ENCODE measurements at regions not wholly inside any gene's neighbourhood (a gene's known extent, or its start where the extent isn't known, plus 50 kb on each side); places are given as distances from the start of the nearest gene placed in this dataset.

DNA sequence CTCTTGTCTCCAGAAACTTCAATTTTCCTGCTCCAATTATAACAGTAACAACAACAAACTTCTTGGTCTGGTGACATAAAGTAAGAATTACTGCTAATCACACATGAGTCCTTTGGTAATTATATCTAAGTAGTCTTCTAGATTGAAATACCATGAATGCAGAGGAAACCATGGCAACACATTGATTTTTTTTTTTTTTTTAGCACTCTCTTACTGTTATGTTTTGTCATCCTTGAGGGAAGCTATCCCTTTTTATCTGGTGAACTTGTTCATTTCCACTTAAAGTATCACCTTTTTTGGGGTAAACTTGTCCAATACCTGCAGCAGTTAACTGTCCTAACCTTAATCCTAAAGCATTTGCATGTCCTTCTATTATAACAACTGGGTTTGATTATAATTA is 256.3 kb downstream of the B3GLCT start:
- TF ChIP-seq, protein P1, sequence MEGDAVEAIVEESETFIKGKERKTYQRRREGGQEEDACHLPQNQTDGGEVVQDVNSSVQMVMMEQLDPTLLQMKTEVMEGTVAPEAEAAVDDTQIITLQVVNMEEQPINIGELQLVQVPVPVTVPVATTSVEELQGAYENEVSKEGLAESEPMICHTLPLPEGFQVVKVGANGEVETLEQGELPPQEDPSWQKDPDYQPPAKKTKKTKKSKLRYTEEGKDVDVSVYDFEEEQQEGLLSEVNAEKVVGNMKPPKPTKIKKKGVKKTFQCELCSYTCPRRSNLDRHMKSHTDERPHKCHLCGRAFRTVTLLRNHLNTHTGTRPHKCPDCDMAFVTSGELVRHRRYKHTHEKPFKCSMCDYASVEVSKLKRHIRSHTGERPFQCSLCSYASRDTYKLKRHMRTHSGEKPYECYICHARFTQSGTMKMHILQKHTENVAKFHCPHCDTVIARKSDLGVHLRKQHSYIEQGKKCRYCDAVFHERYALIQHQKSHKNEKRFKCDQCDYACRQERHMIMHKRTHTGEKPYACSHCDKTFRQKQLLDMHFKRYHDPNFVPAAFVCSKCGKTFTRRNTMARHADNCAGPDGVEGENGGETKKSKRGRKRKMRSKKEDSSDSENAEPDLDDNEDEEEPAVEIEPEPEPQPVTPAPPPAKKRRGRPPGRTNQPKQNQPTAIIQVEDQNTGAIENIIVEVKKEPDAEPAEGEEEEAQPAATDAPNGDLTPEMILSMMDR (IDR thresholded peaks at IDR 0.05), result no peak
- H3K4me3 ChIP-seq, result no peak overlapping the region
- no peak for DNase-seq (ENCODE audit: low spot score)

DNA sequence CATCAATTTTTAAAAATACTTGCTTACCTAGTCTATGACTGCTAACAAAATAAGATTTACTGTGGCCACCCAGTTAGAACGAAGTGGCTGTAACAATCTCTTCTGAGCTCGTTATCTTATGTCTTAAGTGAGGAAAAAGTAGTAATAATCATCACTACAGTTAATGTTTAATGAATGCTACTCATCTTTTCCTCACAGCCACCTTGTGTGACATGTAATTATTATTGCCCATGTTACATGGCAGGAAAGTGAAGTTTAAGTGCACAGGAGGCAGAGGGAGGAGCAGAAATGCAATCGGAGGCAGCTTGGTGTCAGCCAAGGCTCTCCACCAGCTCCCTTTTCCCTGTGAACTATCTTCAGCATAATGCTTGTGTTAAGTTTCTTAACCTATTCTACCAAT is 260.3 kb downstream of the B3GLCT start:
- Histone ChIP-seq H3K4me3 (no peak overlapping the region), H3K27ac (no peak overlapping the region)
- TF ChIP-seq, protein P1 (IDR thresholded peaks at IDR 0.05), result no peak
- DNase-seq (ENCODE audit: low spot score), result no peak

More for the DNA sequence above, 256.3 kb downstream of the B3GLCT start:
- H3K27ac ChIP-seq, result no peak overlapping the region

DNA sequence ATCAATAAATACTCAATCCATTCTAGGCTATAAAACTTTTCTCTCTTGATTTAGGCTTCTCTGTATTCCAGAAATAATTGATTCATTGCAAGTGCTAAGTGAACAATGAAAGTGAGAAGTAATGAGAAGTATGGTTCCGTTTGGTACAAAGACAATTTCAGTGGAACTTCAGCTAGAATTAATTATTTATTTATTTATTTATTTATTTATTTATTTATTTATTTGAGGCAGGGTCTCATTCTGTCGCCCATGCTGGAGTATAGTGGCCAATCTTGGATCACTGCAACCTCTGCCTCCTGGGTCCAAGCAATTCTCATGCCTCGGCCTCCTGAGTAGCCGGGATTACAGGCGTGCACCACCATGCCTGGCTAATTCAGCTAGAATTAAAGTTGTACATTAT is 262.1 kb downstream of the B3GLCT start:
- Histone ChIP-seq H3K4me3 (no peak overlapping the region), H3K27ac (no peak overlapping the region)
- no peak for DNase-seq (ENCODE audit: low spot score)
- TF ChIP-seq, protein P1 (IDR thresholded peaks at IDR 0.05), result no peak

DNA sequence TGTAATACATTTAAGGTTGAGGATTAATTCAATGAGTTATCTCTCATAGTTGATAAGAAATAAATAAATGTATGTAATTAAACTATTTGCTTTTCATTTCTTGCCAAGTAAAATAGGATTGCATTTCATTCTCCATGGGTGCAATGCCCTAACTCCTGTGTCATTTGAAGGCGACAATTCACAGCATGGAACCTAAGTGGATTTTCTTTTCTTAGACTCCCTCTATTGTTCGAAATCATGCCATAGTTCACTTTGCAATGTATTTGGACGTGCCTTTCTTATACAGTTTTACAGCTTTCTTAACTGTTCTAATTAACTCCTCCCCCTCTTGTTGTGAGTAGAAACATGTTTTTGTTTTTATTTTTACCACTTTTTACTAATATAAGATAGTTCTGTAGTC is 263.0 kb downstream of the B3GLCT start:
- TF ChIP-seq, protein P1 (IDR thresholded peaks at IDR 0.05), result no peak
- no peak for DNase-seq (ENCODE audit: low spot score)
- no peak overlapping the region for H3K27ac ChIP-seq
- no peak overlapping the region for H3K4me3 ChIP-seq

DNA sequence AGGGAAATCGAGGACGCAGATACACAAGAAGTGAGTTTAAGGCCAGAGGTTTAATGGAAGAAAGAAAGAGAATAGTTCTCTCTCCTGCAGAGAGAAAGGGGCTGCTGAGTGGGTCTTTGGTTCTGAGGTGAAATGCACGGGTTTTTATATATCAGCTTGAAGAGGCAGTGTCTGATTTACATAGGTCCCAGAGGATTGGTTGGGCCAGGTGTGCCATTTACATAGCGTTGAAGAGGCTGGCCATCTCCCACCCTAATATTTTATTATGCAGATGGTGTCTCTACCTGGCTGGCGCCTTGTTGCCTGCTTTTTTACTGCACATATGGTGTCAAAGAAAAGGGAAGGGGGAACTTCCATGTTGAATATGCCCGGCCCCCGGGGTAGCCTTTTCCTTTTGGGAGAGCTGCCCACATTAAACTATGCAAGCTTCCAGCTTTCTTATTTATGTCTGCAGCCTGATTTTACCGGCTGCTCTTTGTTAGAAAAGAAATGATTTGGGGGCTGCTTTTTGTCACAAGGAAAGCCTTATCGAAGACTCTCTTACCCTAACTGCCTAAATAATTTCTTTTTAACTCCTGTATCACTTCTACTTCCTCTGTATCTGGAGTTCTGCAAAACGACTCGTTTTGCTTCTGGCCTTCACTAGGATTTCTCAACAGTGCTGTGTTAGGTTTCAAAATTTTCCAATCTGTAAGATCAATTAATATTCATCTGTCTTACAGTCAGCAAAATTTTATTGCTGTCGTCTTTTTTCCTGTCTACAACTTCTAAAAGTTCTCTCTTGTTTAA is 268.5 kb downstream of the B3GLCT start:
- TF ChIP-seq, protein P1 (IDR thresholded peaks at IDR 0.05), result no peak
- DNase-seq (ENCODE audit: low spot score), result no peak
- H3K4me3 ChIP-seq, result no peak overlapping the region
- H3K27ac ChIP-seq, result no peak overlapping the region

DNA sequence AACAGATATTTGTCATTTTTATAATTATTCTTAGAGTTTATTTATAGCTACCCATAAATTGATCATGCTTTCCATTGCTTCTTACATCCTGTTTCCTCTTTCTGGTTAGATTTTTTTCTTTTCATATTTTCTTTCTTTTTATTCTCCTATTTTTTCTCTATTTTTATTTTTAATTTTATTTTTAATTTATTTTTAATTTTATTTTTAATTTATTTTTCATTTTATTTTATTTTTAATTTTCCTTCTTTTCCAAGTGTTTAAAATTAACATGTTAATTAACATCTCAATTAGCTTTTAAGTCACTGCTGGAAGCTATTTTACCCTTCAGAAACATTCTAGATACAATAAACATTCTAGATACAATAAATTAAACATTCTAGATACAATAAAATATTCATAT is 269.6 kb downstream of the B3GLCT start:
- no peak for DNase-seq (ENCODE audit: low spot score)
- Histone ChIP-seq H3K4me3 (no peak overlapping the region), H3K27ac (no peak overlapping the region)
- TF ChIP-seq, protein P1 (IDR thresholded peaks at IDR 0.05), result no peak

DNA sequence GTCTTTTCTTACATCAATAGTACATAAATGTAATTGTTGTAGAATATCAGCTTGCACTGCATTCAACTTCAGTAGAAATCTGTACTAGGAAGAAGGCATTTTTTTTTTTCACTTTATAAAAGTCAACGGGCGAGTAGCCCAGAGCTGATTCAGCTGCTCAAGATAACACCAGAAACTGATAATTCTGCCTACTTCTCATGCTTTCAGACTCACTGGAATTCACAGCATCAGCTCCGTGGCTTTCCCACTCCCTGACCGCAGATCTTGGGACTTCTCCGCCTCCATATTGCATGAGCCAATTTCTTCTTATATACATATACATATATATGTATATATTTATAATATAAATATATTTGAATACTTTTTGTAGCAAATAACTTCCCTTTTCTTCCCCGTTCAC is 263.1 kb upstream of the RXFP2 start:
- H3K27ac ChIP-seq, result no peak overlapping the region
- H3K4me3 ChIP-seq, result no peak overlapping the region
- DNase-seq (ENCODE audit: low spot score), result no peak
- TF ChIP-seq, protein P1 (IDR thresholded peaks at IDR 0.05), result no peak
